GM12878 (cell line): ENCODE measurements at regions not wholly inside any gene's neighbourhood (a gene's known extent, or its start where the extent isn't known, plus 50 kb on each side); places are given as distances from the start of the nearest gene placed in this dataset.

Source experiments
- ATAC-seq: fragments of 200-7000 bp; cut with Tn5 transposase; 3 replicates; pipeline ENCODE4 v1.9.1; 2020; ENCODE audit warnings: mild to moderate bottlenecking, moderate library complexity
- BruUV-seq: library from RNA; stranded (reverse); fragments of 400-500 nt; replicated peaks from 2 replicates; lab custom pipeline; 2021; lab: Mats Ljungman, UMichigan
- CTCF ChIA-PET: fragments of 300-600 bp; sonication (Branson Sonifier 250); formaldehyde crosslinking; extraction: SDS; loops from one replicate; lab custom pipeline; 2021; ENCODE audit warnings: inconsistent platforms; lab: Yijun Ruan, JAX
- POLR2A ChIA-PET: fragments of 350-600 bp; formaldehyde crosslinking; extraction: SDS; loops from one replicate; lab custom pipeline; 2021; ENCODE audit warnings: inconsistent platforms; lab: Charles Lee
- RAD21 ChIA-PET: fragments of 300-600 bp; sonication (Branson Sonifier 250); formaldehyde crosslinking; loops from one replicate; lab custom pipeline; 2023; ENCODE audit warnings: antibody characterized with exemption; ENCODE audit not compliant: unreplicated experiment; lab: Charles Lee
- SMC1A ChIA-PET: fragments of 300-600 bp; sonication (Branson Sonifier 250); formaldehyde crosslinking; loops from one replicate; lab custom pipeline; 2023; ENCODE audit not compliant: unreplicated experiment, uncharacterized antibody; lab: Charles Lee
- DNase-seq: peaks from one replicate; pipeline ENCODE4 v3.0.0-alpha.2; 2011; ENCODE audit warnings: low read depth, low spot score
- FAIRE-seq: peaks from 3 replicates; lab custom pipeline; 2011; peaks lifted over from hg19 to GRCh38; lab: Jason Lieb, UNC
- H2AFZ ChIP-seq: 2 replicates; pipeline ENCODE4 v1.6.0; 2011; ENCODE audit warnings: low read depth, low read length, control low read depth; ENCODE audit not compliant: control insufficient read depth
- H3K27ac ChIP-seq: 2 replicates; pipeline ENCODE4 v1.5.1; 2011; ENCODE audit warnings: control low read depth; ENCODE audit not compliant: control insufficient read depth, insufficient read depth
- H3K27me3 ChIP-seq, 2 experiments: replicated peaks in 1 of 2; 2 replicates each; pipeline versions ENCODE4 v1.6.0 to v1.6.1; 2011; ENCODE audit warnings: low read length in 1 of 2; ENCODE audit not compliant: control insufficient read depth in 2 of 2, insufficient read depth in 2 of 2
- H3K36me3 ChIP-seq, 2 experiments: 2 replicates each; pipeline ENCODE4 v1.5.1; 2011; ENCODE audit warnings: low read length in 1 of 2; ENCODE audit not compliant: control insufficient read depth in 2 of 2, insufficient read depth in 2 of 2
- H3K4me1 ChIP-seq: 2 replicates; pipeline ENCODE4 v1.6.1; 2011; ENCODE audit warnings: mild to moderate bottlenecking, low read length, moderate library complexity, mixed read lengths; ENCODE audit not compliant: control insufficient read depth, insufficient read depth
- H3K4me2 ChIP-seq: 2 replicates; pipeline ENCODE4 v1.6.0; 2011; ENCODE audit warnings: control low read depth; ENCODE audit not compliant: control insufficient read depth, insufficient read depth
- H3K4me3 ChIP-seq: fragments of 200-600 bp; sonication (generic); 2 replicates; pipeline ENCODE4 v1.5.1; 2016
- H3K79me2 ChIP-seq: 2 replicates; pipeline ENCODE4 v1.6.0; 2011; ENCODE audit warnings: low read length; ENCODE audit not compliant: control insufficient read depth, insufficient read depth
- H3K9ac ChIP-seq: 2 replicates; pipeline ENCODE4 v1.8.0; 2011; ENCODE audit warnings: low read length, control low read depth, mixed read lengths; ENCODE audit not compliant: control insufficient read depth, insufficient read depth
- H3K9me3 ChIP-seq: replicated peaks from 3 replicates; pipeline ENCODE4 v1.5.1; 2011; ENCODE audit warnings: mild to moderate bottlenecking, low read length; ENCODE audit not compliant: control insufficient read depth, insufficient read depth
- H4K20me1 ChIP-seq: 2 replicates; pipeline ENCODE4 v1.6.0; 2011; ENCODE audit not compliant: control insufficient read depth, insufficient read depth
- BCL11A ChIP-seq: IDR thresholded peaks from 2 replicates; pipeline ENCODE4 v1.6.1; 2011; ENCODE audit warnings: low read depth, low read length
- ESRRA ChIP-seq: IDR thresholded peaks from 2 replicates; pipeline ENCODE4 v1.6.1; 2012; ENCODE audit warnings: mild to moderate bottlenecking, low read length, improper control_type of control experiment
- MEF2B ChIP-seq: fragments of 450-650 bp; IDR thresholded peaks from 2 replicates; pipeline ENCODE4 v1.6.1; 2018; ENCODE audit warnings: mild to moderate bottlenecking, moderate library complexity; ENCODE audit not compliant: partially characterized antibody, poor library complexity, severe bottlenecking
- MXI1 ChIP-seq: fragments of 150-350 bp; IDR thresholded peaks from 2 replicates; pipeline ENCODE4 v1.6.1; 2011; ENCODE audit warnings: low read depth, mild to moderate bottlenecking, inconsistent platforms, low read length, improper control_type of control experiment
- NFYB ChIP-seq: IDR thresholded peaks from 2 replicates; pipeline ENCODE4 v1.6.1; 2011; ENCODE audit warnings: low read depth, mild to moderate bottlenecking, low read length, improper control_type of control experiment, moderate library complexity; ENCODE audit not compliant: insufficient read depth
- NR2F1 ChIP-seq: fragments of 450-650 bp; conservative IDR thresholded peaks from 2 replicates; pipeline ENCODE4 v1.6.1; 2017; ENCODE audit warnings: mild to moderate bottlenecking
- RAD51 ChIP-seq: fragments of 450-650 bp; IDR thresholded peaks from 2 replicates; pipeline ENCODE4 v1.6.1; 2016; ENCODE audit warnings: moderate library complexity, mild to moderate bottlenecking, inconsistent platforms
- STAT3 ChIP-seq: IDR thresholded peaks from 2 replicates; pipeline ENCODE4 v1.6.1; 2011; ENCODE audit warnings: low read depth, low read length, improper control_type of control experiment
- TCF12 ChIP-seq: IDR thresholded peaks from 2 replicates; pipeline ENCODE4 v1.6.1; 2011; ENCODE audit warnings: low read depth, mild to moderate bottlenecking, low read length
- ZZZ3 ChIP-seq: IDR thresholded peaks from 2 replicates; pipeline ENCODE4 v1.6.1; 2011; ENCODE audit warnings: low read depth; ENCODE audit not compliant: control insufficient read depth, insufficient read length
- WGBS: methylation state at CpG from one replicate; pipeline ENCODE4 v1.1.6; 2016; ENCODE audit warnings: low lambda C conversion rate; ENCODE audit not compliant: insufficient replicate concordance, insufficient coverage; ENCODE audit errors: missing lambda C conversion rate; 5-methylcytosine and 5-hydroxymethylcytosine counted together
- in situ Hi-C: fragments of 300-500 bp; cut with MboI; formaldehyde crosslinking; loops from 9 replicates; pipeline ENCODE4 v1.14.3; 2018; ENCODE audit warnings: mixed read lengths
- intact Hi-C: fragments of 100-400 bp; cut with micrococcal nuclease; formaldehyde crosslinking; loops from one replicate; pipeline ENCODE4 v1.14.2; 2022; ENCODE audit not compliant: unreplicated experiment
- TF ChIP-seq, protein P1 (sequence below), 3 experiments: IDR thresholded peaks in 2 of 3; conservative IDR thresholded peaks in 1 of 3; 2 replicates each; pipeline ENCODE4 v1.5.1; 2011; ENCODE audit warnings: low read depth in 3 of 3, low read length in 3 of 3, mild to moderate bottlenecking in 3 of 3, control low read depth in 2 of 3, moderate library complexity in 2 of 3, inconsistent platforms in 1 of 3, mixed read lengths in 1 of 3; ENCODE audit not compliant: control insufficient read depth in 2 of 3, insufficient read depth in 1 of 3; ENCODE audit errors: extremely low read depth in 1 of 3
- TF ChIP-seq, protein P2 (sequence below): fragments of 450-650 bp; IDR thresholded peaks from 2 replicates; pipeline ENCODE4 v1.6.1; 2017; ENCODE audit warnings: low read depth, mild to moderate bottlenecking, moderate library complexity
- TF ChIP-seq, protein P3 (sequence below): IDR thresholded peaks from 2 replicates; pipeline ENCODE4 v1.6.1; 2011; ENCODE audit warnings: low read depth, mild to moderate bottlenecking, low read length, moderate library complexity, borderline replicate concordance; ENCODE audit errors: extremely low read depth

DNA sequence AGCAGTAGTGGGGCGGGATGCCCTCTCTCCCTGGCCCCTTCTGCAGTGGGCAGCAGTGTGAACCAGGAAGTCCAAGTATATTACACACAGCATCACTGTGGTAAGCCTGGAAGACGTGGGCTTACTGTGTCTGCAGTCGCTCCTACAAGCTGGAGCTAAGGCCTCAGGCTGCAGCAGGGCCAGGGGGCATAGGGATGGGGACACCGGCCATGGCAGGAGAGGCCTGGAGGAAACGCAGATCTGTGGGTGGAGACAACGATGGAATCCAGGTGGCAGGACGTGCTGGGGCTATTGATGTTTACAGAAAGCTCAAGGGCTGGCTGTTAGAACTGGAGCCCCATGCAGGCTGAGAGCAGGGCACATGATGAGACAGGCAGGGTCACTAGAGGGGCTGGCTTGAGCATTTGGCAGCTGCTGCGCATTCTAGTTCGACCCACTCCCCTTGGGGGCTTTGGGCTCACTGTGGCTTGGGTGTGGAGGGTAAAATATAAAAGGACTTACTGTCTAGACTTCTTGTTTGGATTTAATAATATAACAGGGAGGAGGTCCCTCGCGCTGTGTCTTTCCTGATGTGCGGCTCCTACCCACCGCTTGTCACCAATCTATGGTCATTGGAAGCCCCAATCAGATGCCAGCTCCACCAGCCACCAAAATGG, 539.5 kb downstream of the TBC1D22A start:
- intact Hi-C loops, result no loop called here
- ATAC-seq, result no peak
- no TSS peak for BruUV-seq
- ChIA-PET CTCF (no interaction called here), SMC1A (no interaction called here), RAD21 (no interaction called here)
- in situ Hi-C loops, result no loop called here
- no peak for FAIRE-seq
- no peak overlapping the region for H3K27ac ChIP-seq
- WGBS, result 50% methylated on average over 13 of the region's 13 CpGs
- no peak overlapping the region for H3K4me2 ChIP-seq
- H3K9ac ChIP-seq, result no peak overlapping the region
- no peaks in the 10 kb centered on the region; the same call in 2 of the 3 replicates for H3K9me3 ChIP-seq
- H3K4me1 ChIP-seq, result no peaks in the 10 kb centered on the region
- TF ChIP-seq STAT3, result no peak
- TF ChIP-seq, protein P1, sequence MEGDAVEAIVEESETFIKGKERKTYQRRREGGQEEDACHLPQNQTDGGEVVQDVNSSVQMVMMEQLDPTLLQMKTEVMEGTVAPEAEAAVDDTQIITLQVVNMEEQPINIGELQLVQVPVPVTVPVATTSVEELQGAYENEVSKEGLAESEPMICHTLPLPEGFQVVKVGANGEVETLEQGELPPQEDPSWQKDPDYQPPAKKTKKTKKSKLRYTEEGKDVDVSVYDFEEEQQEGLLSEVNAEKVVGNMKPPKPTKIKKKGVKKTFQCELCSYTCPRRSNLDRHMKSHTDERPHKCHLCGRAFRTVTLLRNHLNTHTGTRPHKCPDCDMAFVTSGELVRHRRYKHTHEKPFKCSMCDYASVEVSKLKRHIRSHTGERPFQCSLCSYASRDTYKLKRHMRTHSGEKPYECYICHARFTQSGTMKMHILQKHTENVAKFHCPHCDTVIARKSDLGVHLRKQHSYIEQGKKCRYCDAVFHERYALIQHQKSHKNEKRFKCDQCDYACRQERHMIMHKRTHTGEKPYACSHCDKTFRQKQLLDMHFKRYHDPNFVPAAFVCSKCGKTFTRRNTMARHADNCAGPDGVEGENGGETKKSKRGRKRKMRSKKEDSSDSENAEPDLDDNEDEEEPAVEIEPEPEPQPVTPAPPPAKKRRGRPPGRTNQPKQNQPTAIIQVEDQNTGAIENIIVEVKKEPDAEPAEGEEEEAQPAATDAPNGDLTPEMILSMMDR (IDR thresholded peaks at IDR 0.05 in 2 of 3, conservative IDR thresholded peaks at IDR 0.05 in 1 of 3; ENCODE audit: control insufficient read depth in 2 of 3, extremely low read depth in 1 of 3, insufficient read depth in 1 of 3, low read depth in 3 of 3, low read length in 3 of 3), result no peak
- TF ChIP-seq, all 136 proteins: peak for 0
- no peak overlapping the region for H2AFZ ChIP-seq
- DNase-seq, result no peak
- no peaks in the 10 kb centered on the region for H4K20me1 ChIP-seq
- no peaks in the 10 kb centered on the region for H3K27me3 ChIP-seq
- H3K79me2 ChIP-seq, result no peaks in the 10 kb centered on the region
- no peak overlapping the region for H3K4me3 ChIP-seq
- POLR2A ChIA-PET, result no interaction called here
- H3K36me3 ChIP-seq, result no peaks in the 10 kb centered on the region

DNA sequence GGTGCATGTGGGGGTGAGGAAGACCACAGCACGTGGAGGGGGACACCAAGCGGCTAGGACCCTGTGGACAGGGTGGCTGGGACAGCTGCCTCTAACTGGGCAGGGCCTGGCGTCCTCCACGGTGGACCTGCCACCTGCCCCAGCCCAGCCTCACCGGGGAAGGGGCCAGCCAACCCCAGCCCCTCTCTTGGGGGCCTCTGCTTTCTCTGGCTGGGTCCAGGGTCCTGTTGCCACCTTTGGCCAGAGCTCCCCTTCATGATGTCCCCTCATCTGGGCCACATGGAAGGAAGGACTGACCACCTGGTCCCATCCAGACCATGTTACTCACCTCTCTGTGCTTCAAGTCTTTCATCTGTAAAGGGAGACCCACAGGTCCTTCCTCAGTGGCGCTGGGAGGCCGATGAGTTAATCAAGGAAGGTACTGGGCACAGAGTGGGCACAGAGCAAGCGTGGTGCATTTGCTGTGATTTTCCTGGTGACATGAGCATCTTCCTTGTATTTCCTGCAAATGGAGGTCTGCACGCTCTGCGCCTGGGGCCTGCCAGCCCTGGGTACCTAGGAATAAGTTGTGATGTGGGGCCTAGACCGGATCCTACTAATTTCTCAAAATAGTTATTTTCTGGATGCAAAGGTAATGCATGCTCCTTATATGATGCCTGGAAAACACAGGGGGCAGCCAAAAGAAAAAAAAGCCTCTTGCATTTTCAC, 538.4 kb downstream of the TBC1D22A start:
- no peaks in the 10 kb centered on the region for H3K36me3 ChIP-seq
- in situ Hi-C loops (no loop called here), intact Hi-C loops (no loop called here)
- no peaks in the 10 kb centered on the region for H4K20me1 ChIP-seq
- H2AFZ ChIP-seq, result no peak overlapping the region
- H3K79me2 ChIP-seq, result no peaks in the 10 kb centered on the region
- no peak overlapping the region for H3K27ac ChIP-seq
- no peak overlapping the region for H3K4me3 ChIP-seq
- ATAC-seq, result no peak
- no peak overlapping the region for H3K9ac ChIP-seq
- no TSS peak for BruUV-seq
- 20% methylated on average over 11 of the region's 11 CpGs for WGBS
- H3K27me3 ChIP-seq, result no peaks in the 10 kb centered on the region
- no peaks in the 10 kb centered on the region for H3K4me1 ChIP-seq
- RAD21 ChIA-PET, result no interaction called here
- SMC1A ChIA-PET, result no interaction called here
- no peak overlapping the region for H3K4me2 ChIP-seq
- POLR2A ChIA-PET, result no interaction called here
- FAIRE-seq, result no peak
- CTCF ChIA-PET, result no interaction called here
- no peaks in the 10 kb centered on the region; the same call in 2 of the 3 replicates for H3K9me3 ChIP-seq
- DNase-seq, result no peak
- TF ChIP-seq MXI1, result no peak
- no peak for TF ChIP-seq TCF12
- no peak for TF ChIP-seq BCL11A
- TF ChIP-seq ESRRA, result no peak
- no peak for TF ChIP-seq NFYB
- TF ChIP-seq, protein P2, sequence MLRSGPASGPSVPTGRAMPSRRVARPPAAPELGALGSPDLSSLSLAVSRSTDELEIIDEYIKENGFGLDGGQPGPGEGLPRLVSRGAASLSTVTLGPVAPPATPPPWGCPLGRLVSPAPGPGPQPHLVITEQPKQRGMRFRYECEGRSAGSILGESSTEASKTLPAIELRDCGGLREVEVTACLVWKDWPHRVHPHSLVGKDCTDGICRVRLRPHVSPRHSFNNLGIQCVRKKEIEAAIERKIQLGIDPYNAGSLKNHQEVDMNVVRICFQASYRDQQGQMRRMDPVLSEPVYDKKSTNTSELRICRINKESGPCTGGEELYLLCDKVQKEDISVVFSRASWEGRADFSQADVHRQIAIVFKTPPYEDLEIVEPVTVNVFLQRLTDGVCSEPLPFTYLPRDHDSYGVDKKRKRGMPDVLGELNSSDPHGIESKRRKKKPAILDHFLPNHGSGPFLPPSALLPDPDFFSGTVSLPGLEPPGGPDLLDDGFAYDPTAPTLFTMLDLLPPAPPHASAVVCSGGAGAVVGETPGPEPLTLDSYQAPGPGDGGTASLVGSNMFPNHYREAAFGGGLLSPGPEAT, result no peak
- TF ChIP-seq ZZZ3, result no peak
- TF ChIP-seq RAD51, result no peak
- no peak for TF ChIP-seq NR2F1
- no peak for TF ChIP-seq MEF2B
- TF ChIP-seq, protein P3, sequence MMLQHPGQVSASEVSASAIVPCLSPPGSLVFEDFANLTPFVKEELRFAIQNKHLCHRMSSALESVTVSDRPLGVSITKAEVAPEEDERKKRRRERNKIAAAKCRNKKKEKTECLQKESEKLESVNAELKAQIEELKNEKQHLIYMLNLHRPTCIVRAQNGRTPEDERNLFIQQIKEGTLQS, result no peak
